OCI-LY1 (cell line): ENCODE measurements at regions not wholly inside any gene's neighbourhood (a gene's known extent, or its start where the extent isn't known, plus 50 kb on each side); places are given as distances from the start of the nearest gene placed in this dataset.

Experiments
- H2AFZ ChIP-seq: fragments of 200-600 bp; sonication (generic), shearing (Covaris generic); 2 replicates; pipeline ENCODE4 v1.6.0; 2014; ENCODE audit warnings: antibody characterized with exemption, mild to moderate bottlenecking, low read length
- H3F3A ChIP-seq: fragments of 200-600 bp; sonication (generic), shearing (Covaris generic); 2 replicates; pipeline ENCODE4 v1.6.0; 2014; ENCODE audit warnings: mild to moderate bottlenecking, antibody characterized with exemption, low read length, moderate library complexity; ENCODE audit not compliant: insufficient read depth
- H3K27ac ChIP-seq: fragments of 200-600 bp; sonication (generic); 2 replicates; pipeline ENCODE4 v1.5.1; 2014; ENCODE audit warnings: low read length, mixed run types, mild to moderate bottlenecking, low read depth; ENCODE audit not compliant: poor library complexity, severe bottlenecking
- H3K27me3 ChIP-seq: fragments of 200-600 bp; sonication (generic); 2 replicates; pipeline ENCODE4 v1.6.0; 2014; ENCODE audit warnings: antibody characterized with exemption, mild to moderate bottlenecking, low read length, moderate library complexity; ENCODE audit not compliant: insufficient read depth
- H3K36me3 ChIP-seq: fragments of 200-600 bp; sonication (generic); 2 replicates; pipeline ENCODE4 v1.6.1; 2014; ENCODE audit warnings: mild to moderate bottlenecking, antibody characterized with exemption, low read length, moderate library complexity, mixed read lengths; ENCODE audit not compliant: insufficient read depth
- H3K4me1 ChIP-seq: fragments of 200-600 bp; sonication (generic); 2 replicates; pipeline ENCODE4 v1.5.1; 2014; ENCODE audit warnings: mild to moderate bottlenecking, low read length, moderate library complexity; ENCODE audit not compliant: insufficient read depth, severe bottlenecking
- H3K4me2 ChIP-seq: fragments of 200-600 bp; sonication (generic), shearing (Covaris generic); 2 replicates; pipeline ENCODE4 v1.6.1; 2014; ENCODE audit warnings: low read length
- H3K4me3 ChIP-seq: fragments of 200-600 bp; sonication (generic); 2 replicates; pipeline ENCODE4 v1.5.1; 2014; ENCODE audit warnings: low read length, low read depth, mild to moderate bottlenecking, mixed read lengths; ENCODE audit not compliant: poor library complexity, severe bottlenecking
- H3K79me2 ChIP-seq: fragments of 200-600 bp; shearing (Covaris generic); 2 replicates; pipeline ENCODE4 v1.6.1; 2016; ENCODE audit warnings: mixed run types, low read length, mixed read lengths; ENCODE audit not compliant: insufficient read depth
- H3K9ac ChIP-seq: fragments of 200-600 bp; sonication (generic), shearing (Covaris generic); 2 replicates; pipeline ENCODE4 v1.6.1; 2014; ENCODE audit warnings: mild to moderate bottlenecking, low read length, mixed read lengths
- H3K9me2 ChIP-seq: fragments of 200-600 bp; sonication (generic), shearing (Covaris generic); 2 replicates; pipeline ENCODE4 v1.6.1; 2014; ENCODE audit warnings: low read depth, mild to moderate bottlenecking, low read length, mixed read lengths
- H3K9me3 ChIP-seq: fragments of 200-600 bp; shearing (Covaris generic); 2 replicates; pipeline ENCODE4 v1.6.1; 2014; ENCODE audit warnings: low read length, mixed read lengths
- H4K20me1 ChIP-seq: fragments of 200-600 bp; sonication (generic), shearing (Covaris generic); 2 replicates; pipeline ENCODE4 v1.6.0; 2016; ENCODE audit warnings: mild to moderate bottlenecking, low read length; ENCODE audit not compliant: insufficient read depth
- EZH2 ChIP-seq: fragments of 200-600 bp; sonication (generic), shearing (Covaris generic); IDR thresholded peaks from 2 replicates; pipeline ENCODE4 v1.8.0; 2017; ENCODE audit warnings: borderline replicate concordance, mixed run types, mild to moderate bottlenecking, antibody characterized with exemption, low read length, moderate library complexity, mixed read lengths
- TF ChIP-seq, protein P1 (sequence below): fragments of 200-600 bp; sonication (generic), shearing (Covaris generic); IDR thresholded peaks from 2 replicates; pipeline ENCODE4 v1.5.1; 2017; ENCODE audit warnings: mild to moderate bottlenecking, antibody characterized with exemption, low read length, moderate library complexity, mixed read lengths

DNA sequence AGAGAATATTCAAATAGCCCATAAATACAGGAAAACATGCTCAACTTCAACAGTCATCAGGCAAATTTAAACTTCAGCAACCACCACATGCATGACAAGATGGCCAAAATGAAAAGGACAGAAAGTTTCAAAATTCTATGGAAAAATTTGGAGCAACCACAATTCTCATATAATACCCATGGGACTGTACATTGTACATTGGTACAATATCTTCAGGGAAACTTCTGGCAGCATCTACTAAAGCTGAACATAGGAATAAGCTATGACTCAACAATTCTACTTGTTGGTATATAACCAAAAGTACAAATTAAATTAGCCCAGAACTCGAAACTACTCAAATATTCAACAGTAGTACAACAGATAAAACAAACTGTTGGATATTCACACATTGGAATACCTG is 847.6 kb downstream of the TBL1XR1 start:
- Histone ChIP-seq H3K9me3 (no peaks in the 10 kb centered on the region), H3K4me1 (no peaks in the 10 kb centered on the region), H2AFZ (no peak overlapping the region), H3K9me2 (no peaks in the 10 kb centered on the region), H3K4me3 (no peak overlapping the region), H3K27ac (no peak overlapping the region), H3K79me2 (no peaks in the 10 kb centered on the region), H3F3A (no peaks in the 10 kb centered on the region), H3K36me3 (no peaks in the 10 kb centered on the region), H3K9ac (no peak overlapping the region), H4K20me1 (no peaks in the 10 kb centered on the region), H3K27me3 (no peaks in the 10 kb centered on the region), H3K4me2 (no peak overlapping the region)
- TF ChIP-seq EZH2 = no peak
- TF ChIP-seq, protein P1, sequence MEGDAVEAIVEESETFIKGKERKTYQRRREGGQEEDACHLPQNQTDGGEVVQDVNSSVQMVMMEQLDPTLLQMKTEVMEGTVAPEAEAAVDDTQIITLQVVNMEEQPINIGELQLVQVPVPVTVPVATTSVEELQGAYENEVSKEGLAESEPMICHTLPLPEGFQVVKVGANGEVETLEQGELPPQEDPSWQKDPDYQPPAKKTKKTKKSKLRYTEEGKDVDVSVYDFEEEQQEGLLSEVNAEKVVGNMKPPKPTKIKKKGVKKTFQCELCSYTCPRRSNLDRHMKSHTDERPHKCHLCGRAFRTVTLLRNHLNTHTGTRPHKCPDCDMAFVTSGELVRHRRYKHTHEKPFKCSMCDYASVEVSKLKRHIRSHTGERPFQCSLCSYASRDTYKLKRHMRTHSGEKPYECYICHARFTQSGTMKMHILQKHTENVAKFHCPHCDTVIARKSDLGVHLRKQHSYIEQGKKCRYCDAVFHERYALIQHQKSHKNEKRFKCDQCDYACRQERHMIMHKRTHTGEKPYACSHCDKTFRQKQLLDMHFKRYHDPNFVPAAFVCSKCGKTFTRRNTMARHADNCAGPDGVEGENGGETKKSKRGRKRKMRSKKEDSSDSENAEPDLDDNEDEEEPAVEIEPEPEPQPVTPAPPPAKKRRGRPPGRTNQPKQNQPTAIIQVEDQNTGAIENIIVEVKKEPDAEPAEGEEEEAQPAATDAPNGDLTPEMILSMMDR = no peak

DNA sequence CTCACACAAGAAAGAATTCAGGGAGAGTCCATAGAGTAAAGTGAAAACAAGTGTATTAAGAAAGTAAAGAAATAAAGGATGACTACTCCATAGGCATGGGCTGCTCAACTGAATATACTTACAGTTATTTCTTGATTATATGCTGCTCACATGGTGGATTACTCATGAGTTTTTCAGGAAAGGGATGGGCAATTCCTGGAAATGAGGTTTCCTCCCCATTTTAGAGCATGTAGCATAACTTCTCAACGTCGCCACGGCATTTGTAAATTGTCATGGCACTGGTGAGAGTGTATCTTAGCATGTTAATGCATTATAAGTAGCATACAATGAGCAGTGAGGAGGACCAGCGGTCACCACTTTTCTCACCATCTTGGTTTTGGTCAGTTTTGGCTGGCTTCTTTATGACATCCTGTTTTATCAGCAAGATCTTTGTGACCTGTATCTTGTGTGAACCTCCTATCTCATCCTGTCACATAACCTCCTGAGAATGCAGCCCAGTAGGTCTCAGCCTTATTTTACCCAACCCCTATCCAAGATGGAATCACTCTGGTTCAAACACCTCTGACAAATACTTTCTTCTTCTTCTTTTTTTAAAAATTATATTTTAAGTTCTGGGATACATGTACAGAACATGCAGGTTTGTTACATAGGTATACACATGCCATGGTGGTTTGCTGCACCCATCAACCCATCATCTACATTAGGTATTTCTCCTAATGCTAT is 849.7 kb downstream of the TBL1XR1 start:
- no peak overlapping the region for H3K4me3 ChIP-seq
- H3K4me1 ChIP-seq = no peaks in the 10 kb centered on the region
- H3K4me2 ChIP-seq = no peak overlapping the region
- H3K36me3 ChIP-seq = no peaks in the 10 kb centered on the region
- TF ChIP-seq, protein P1 = no peak
- TF ChIP-seq EZH2 = no peak
- H4K20me1 ChIP-seq = no peaks in the 10 kb centered on the region
- H3K9me2 ChIP-seq = no peaks in the 10 kb centered on the region
- no peaks in the 10 kb centered on the region for H3K27me3 ChIP-seq
- no peak overlapping the region for H3K9ac ChIP-seq
- no peaks in the 10 kb centered on the region for H3K79me2 ChIP-seq
- no peak overlapping the region for H2AFZ ChIP-seq
- no peaks in the 10 kb centered on the region for H3K9me3 ChIP-seq
- H3K27ac ChIP-seq = no peak overlapping the region
- H3F3A ChIP-seq = no peaks in the 10 kb centered on the region

DNA sequence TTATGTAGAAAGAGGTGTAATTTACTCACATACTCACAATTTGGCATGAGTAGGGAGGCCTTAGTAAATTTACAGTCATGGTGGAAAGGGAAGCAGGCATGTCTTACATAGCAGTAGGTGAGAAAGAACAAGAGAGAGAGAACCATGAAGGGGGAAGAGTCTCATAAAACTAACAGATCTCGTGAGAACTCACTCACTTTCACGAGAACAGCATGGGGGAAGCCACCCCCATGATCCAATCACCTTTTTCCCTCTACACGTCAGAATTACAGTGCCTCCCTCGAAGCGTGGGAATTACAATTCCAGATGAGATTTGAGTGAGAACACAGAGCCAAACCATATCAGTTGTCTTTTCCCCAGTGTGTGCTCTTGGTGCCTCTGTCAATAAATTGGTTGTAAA is 855.3 kb downstream of the TBL1XR1 start:
- no peaks in the 10 kb centered on the region for H3F3A ChIP-seq
- no peak overlapping the region for H2AFZ ChIP-seq
- H3K4me3 ChIP-seq = no peak overlapping the region
- no peaks in the 10 kb centered on the region for H3K27me3 ChIP-seq
- H3K9me2 ChIP-seq = no peaks in the 10 kb centered on the region
- no peak overlapping the region for H3K4me2 ChIP-seq
- no peaks in the 10 kb centered on the region for H4K20me1 ChIP-seq
- no peak overlapping the region for H3K27ac ChIP-seq
- H3K9ac ChIP-seq = no peak overlapping the region
- no peaks in the 10 kb centered on the region for H3K36me3 ChIP-seq
- H3K9me3 ChIP-seq = no peaks in the 10 kb centered on the region
- H3K79me2 ChIP-seq = no peaks in the 10 kb centered on the region
- no peak for TF ChIP-seq EZH2
- TF ChIP-seq, protein P1 = no peak
- H3K4me1 ChIP-seq = no peaks in the 10 kb centered on the region
